ENCODE measurements at regions not wholly inside any gene's neighbourhood (a gene's known extent, or its start where the extent isn't known, plus 50 kb on each side); places are given as distances from the start of the nearest gene placed in this dataset.

- no peak for DNase-seq
Observed at GRCh38 chr2:238657132-238658053, 190.5 kb upstream of the TWIST2 start.

GRCh38 chr2:238658054-238658407, 189.9 kb upstream of the TWIST2 start:
- DNase-seq, result no peak

- DNase-seq, result no peak
Observed at GRCh38 chr2:238658820-238659219, 189.1 kb upstream of the TWIST2 start.

- no peak for DNase-seq
Observed at GRCh38 chr2:238659231-238659630, 188.7 kb upstream of the TWIST2 start.

- no peak for DNase-seq
Observed at GRCh38 chr2:238663586-238663985, 184.3 kb upstream of the TWIST2 start.

- DNase-seq, result no peak
Observed at GRCh38 chr2:238665919-238666318, 182.0 kb upstream of the TWIST2 start.

GRCh38 chr2:238666543-238666942, 181.3 kb upstream of the TWIST2 start:
- no peak for DNase-seq

- no peak for DNase-seq
Observed at GRCh38 chr2:238667008-238667407, 180.9 kb upstream of the TWIST2 start.

- no peak for DNase-seq
Observed at GRCh38 chr2:238667639-238668038, 180.2 kb upstream of the TWIST2 start.

- DNase-seq, result no peak
Observed at GRCh38 chr2:238668426-238668825, 179.5 kb upstream of the TWIST2 start.

- no peak for DNase-seq
Observed at GRCh38 chr2:238669046-238669445, 178.8 kb upstream of the TWIST2 start.

GRCh38 chr2:238669581-238670080, 178.3 kb upstream of the TWIST2 start:
- DNase-seq, result no peak

- DNase-seq, result no peak
Observed at GRCh38 chr2:238670111-238670585, 177.7 kb upstream of the TWIST2 start.

GRCh38 chr2:238682536-238682935, 165.3 kb upstream of the TWIST2 start:
- no peak for DNase-seq

GRCh38 chr2:238684362-238685326, 163.2 kb upstream of the TWIST2 start:
- no peak for DNase-seq

- DNase-seq, result no peak
Observed at GRCh38 chr2:238685327-238685709, 162.6 kb upstream of the TWIST2 start.

GRCh38 chr2:238685713-238686112, 162.2 kb upstream of the TWIST2 start:
- no peak for DNase-seq

- DNase-seq, result no peak
Observed at GRCh38 chr2:238686223-238686622, 161.7 kb upstream of the TWIST2 start.

GRCh38 chr2:238688193-238689153, 159.4 kb upstream of the TWIST2 start:
- no peak for DNase-seq

GRCh38 chr2:238689331-238689730, 158.6 kb upstream of the TWIST2 start:
- DNase-seq, result no peak

GRCh38 chr2:238689871-238690389, 158.0 kb upstream of the TWIST2 start:
- DNase-seq, result no peak

- no peak for DNase-seq
Observed at GRCh38 chr2:238690511-238690910, 157.4 kb upstream of the TWIST2 start.

All from NCI-H345 (cell line).